Mucosa of descending colon (tissue), 3 donors: ENCODE measurements at regions not wholly inside any gene's neighbourhood (a gene's known extent, or its start where the extent isn't known, plus 50 kb on each side); places are given as distances from the start of the nearest gene placed in this dataset.

Source experiments
- ATAC-seq: fragments of 200-7000 bp; cut with Tn5 transposase; one replicate; pipeline ENCODE4 v1.9.1; 2020; ENCODE audit warnings: mild to moderate bottlenecking, moderate library complexity
- DNase-seq, 3 donors: peaks; one replicate each; pipeline ENCODE4 v3.0.0-alpha.2; 2020
- H3K36me3 ChIP-seq: fragments of 200-600 bp; one replicate; pipeline ENCODE4 v1.8.0; 2021; ENCODE audit warnings: low read depth, mild to moderate bottlenecking
- H3K4me1 ChIP-seq: fragments of 200-600 bp; one replicate; pipeline ENCODE4 v1.8.0; 2021; ENCODE audit warnings: low read depth, mild to moderate bottlenecking
- H3K4me3 ChIP-seq: fragments of 200-600 bp; one replicate; pipeline ENCODE4 v1.8.0; 2021; ENCODE audit warnings: mild to moderate bottlenecking
- H3K9me3 ChIP-seq: fragments of 200-600 bp; one replicate; pipeline ENCODE4 v1.8.0; 2021; ENCODE audit warnings: mild to moderate bottlenecking
- intact Hi-C, 2 donors: fragments of 100-400 bp; cut with DNase I in 1 of 2; cut with micrococcal nuclease in 1 of 2; formaldehyde crosslinking; loops; one replicate each; pipeline versions ENCODE4 v1.11.0 to v1.11.1; 2022; cut with DNase I, micrococcal nuclease
- TF ChIP-seq, protein P1 (sequence below): fragments of 200-600 bp; IDR thresholded peaks from one replicate; pipeline ENCODE4 v1.8.0; 2022; ENCODE audit warnings: antibody characterized with exemption, mild to moderate bottlenecking
- donor health status: DM: no; HTN: no; CAD: no; lungs with moderate emphysema.
- donor health status: DM: no; HTN: no; CAD: no.
- donor health status: DM: no; HTN: yes; CAD: no.

DNA sequence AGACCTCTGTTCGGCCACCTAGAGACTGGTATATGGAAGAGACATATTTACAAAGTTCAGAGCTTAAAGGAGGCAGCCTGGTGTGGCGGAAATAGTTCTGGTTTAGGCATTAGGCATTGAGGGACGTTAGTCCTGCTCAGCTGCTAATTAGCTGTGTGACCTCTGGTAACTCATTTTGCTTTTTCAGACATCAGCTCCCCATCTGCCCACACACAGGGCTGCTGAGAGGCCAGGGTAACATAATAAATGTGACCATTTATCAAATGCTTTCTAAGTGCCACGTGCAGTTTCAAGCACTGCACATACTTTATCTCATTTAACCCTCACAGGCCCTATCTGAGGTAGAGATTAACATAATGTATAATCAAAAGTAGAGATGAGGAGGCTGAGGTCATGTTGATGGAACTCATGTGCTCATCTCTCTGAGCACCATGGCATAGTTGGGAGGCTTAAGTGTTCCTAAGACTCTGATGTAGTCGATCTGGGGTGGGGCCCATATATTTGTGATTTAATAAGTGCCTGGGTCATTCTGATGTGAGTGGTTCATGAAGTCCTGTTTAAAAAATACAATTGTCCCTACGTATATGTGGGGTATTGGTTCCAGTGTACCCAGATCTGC is 267.2 kb upstream of the PLXNA2 start:
- H3K36me3 ChIP-seq, result no peaks in the 10 kb centered on the region
- ATAC-seq, result no peak
- TF ChIP-seq, protein P1, sequence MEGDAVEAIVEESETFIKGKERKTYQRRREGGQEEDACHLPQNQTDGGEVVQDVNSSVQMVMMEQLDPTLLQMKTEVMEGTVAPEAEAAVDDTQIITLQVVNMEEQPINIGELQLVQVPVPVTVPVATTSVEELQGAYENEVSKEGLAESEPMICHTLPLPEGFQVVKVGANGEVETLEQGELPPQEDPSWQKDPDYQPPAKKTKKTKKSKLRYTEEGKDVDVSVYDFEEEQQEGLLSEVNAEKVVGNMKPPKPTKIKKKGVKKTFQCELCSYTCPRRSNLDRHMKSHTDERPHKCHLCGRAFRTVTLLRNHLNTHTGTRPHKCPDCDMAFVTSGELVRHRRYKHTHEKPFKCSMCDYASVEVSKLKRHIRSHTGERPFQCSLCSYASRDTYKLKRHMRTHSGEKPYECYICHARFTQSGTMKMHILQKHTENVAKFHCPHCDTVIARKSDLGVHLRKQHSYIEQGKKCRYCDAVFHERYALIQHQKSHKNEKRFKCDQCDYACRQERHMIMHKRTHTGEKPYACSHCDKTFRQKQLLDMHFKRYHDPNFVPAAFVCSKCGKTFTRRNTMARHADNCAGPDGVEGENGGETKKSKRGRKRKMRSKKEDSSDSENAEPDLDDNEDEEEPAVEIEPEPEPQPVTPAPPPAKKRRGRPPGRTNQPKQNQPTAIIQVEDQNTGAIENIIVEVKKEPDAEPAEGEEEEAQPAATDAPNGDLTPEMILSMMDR, result no peak

DNA sequence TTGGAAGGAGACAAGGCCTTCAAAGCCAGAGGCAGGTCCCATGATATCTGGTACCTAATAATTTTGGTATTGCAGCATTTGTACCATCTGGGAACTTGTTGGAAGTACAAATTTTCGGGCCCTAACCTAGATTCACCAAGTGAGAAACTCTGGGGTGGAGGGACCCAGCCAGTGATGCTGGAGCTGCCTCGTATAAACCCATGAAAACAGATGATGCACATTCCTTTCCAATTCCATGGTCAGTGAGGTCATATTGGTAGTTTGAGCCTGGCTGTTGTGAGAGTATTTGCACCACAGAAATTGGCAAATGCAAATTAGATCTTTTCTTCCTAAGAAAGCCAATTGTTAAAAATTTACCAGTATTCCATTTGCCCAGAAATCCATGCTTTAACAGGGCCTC is 269.6 kb upstream of the PLXNA2 start:
- ATAC-seq (no peak), DNase-seq (no peak)
- intact Hi-C loops, result no loop called here
- TF ChIP-seq, protein P1, result no peak
- Histone ChIP-seq H3K4me1 (peaks cover 5% of the 10 kb centered on the region), H3K9me3 (peaks cover 3% of the 10 kb centered on the region), H3K36me3 (no peaks in the 10 kb centered on the region), H3K4me3 (no peak overlapping the region)

More for the DNA sequence above, 267.2 kb upstream of the PLXNA2 start:
- Histone ChIP-seq H3K4me3 (no peak overlapping the region), H3K4me1 (peaks cover 6% of the 10 kb centered on the region), H3K9me3 (no peaks in the 10 kb centered on the region)
- DNase-seq, result no peak
- intact Hi-C loops, result no loop called here

DNA sequence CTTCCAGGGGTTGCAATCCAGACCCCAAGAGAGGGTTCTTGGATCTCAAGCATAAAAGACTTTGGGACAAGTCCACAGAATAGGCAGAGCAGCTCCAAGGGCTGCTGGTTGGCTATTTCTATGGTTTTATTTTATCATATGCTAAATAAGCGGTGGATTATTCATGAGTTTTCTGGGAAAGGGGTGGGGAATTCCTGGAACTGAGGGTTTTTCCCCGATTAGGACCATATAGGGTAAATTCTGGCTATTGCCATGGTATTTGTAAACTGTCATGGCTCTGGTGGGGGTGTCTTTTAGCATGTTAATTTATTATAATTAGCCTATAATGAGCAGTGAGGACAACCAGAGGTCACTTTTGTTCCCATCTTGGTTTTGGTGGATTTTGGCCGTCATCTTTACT is 270.9 kb upstream of the PLXNA2 start:
- intact Hi-C loops, result no loop called here
- H3K4me1 ChIP-seq, result no peaks in the 10 kb centered on the region
- peaks cover 3% of the 10 kb centered on the region for H3K9me3 ChIP-seq
- H3K4me3 ChIP-seq, result no peak overlapping the region
- DNase-seq (no peak), ATAC-seq (no peak)
- H3K36me3 ChIP-seq, result no peaks in the 10 kb centered on the region
- TF ChIP-seq, protein P1, result no peak

DNA sequence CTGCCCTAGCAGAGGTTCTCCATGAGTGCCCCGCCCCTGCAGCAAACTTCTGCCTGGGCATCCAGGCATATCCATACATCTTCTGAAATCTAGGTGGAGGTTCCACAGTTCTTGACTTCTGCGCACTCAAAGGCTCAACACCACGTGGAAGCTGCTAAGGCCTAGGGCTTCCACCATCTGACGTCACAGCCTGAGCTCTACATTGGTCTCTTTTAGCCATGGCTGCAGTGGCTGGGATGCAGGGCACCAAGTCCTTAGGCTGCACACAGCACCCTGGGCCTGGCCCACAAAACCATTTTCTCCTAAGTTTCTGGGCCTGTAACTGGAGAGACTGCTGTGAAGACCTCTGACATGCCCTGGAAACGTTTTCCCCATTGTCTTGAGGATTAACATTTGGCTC is 272.6 kb upstream of the PLXNA2 start:
- TF ChIP-seq, protein P1, result no peak
- no peak for ATAC-seq
- H3K4me1 ChIP-seq, result peaks cover 3% of the 10 kb centered on the region
- H3K4me3 ChIP-seq, result no peak overlapping the region
- no peak for DNase-seq
- intact Hi-C loops, result no loop called here
- peaks cover 3% of the 10 kb centered on the region for H3K9me3 ChIP-seq
- H3K36me3 ChIP-seq, result no peaks in the 10 kb centered on the region

DNA sequence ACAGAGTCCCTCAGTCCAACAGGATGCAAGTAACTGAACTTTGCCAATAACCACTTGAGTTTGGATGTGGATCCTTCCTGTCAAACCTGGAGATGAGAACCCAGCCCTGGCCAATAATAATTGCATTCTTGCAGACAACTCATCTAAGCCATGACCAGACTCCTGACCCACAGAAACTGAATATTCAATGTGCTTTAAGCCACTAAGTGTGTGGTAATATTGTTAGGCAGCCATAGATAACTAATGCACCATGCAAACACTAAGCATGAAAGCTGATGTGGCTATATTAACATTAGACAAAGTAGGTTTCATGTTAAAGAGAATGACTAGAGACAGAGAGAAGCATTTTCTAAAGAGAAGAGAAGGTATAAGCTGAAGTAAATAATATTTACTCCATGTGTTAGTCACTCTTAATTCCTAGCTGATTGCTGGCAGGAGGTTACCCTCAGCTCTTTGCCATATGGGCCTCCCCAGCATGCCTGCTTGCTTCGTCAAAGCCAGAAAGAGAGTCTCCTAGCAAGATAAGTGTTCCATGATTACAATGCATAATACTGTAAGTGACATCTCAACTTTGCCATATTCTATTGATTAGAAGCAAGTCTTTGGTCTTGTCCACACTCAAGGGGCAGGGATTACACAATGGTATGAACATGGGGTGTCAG is 276.4 kb upstream of the PLXNA2 start:
- intact Hi-C loops, result no loop called here
- no peak for ATAC-seq

More for the DNA sequence above, 276.4 kb upstream of the PLXNA2 start:
- Histone ChIP-seq H3K4me1 (peaks cover 3% of the 10 kb centered on the region), H3K36me3 (no peaks in the 10 kb centered on the region), H3K4me3 (no peak overlapping the region), H3K9me3 (peaks cover 3% of the 10 kb centered on the region)
- TF ChIP-seq, protein P1, result no peak
- no peak for DNase-seq
